GM10248 (cell line): ENCODE measurements at regions not wholly inside any gene's neighbourhood (a gene's known extent, or its start where the extent isn't known, plus 50 kb on each side); places are given as distances from the start of the nearest gene placed in this dataset.

Source experiments
- CTCF ChIA-PET: fragments of 300-600 bp; sonication (Branson Sonifier 250); formaldehyde crosslinking; extraction: SDS; loops from one replicate; lab custom pipeline; 2021; ENCODE audit warnings: antibody characterized with exemption; lab: Yijun Ruan, JAX
- POLR2A ChIA-PET: fragments of 350-650 bp; sonication (Branson Sonifier 250); formaldehyde crosslinking; extraction: SDS; loops from one replicate; lab custom pipeline; 2020; ENCODE audit warnings: antibody characterized with exemption; lab: Yijun Ruan, JAX
- DNase-seq: peaks from one replicate; pipeline ENCODE4 v3.0.0; 2012; ENCODE audit errors: extremely low spot score
- CTCF ChIP-seq: IDR thresholded peaks from 2 replicates; pipeline ENCODE4 v1.5.1; 2012; ENCODE audit warnings: mild to moderate bottlenecking, low read depth; ENCODE audit errors: extremely low read depth, missing control alignments, control extremely low read depth

GRCh38 chr9:87213948-87214347 is 266.6 kb upstream of the GAS1 start:
- DNase-seq: no peak
- no peak for TF ChIP-seq CTCF
- ChIA-PET CTCF (no interaction called here), POLR2A (no interaction called here)

- DNase-seq: no peak
- POLR2A ChIA-PET: no interaction called here
- no peak for TF ChIP-seq CTCF
- CTCF ChIA-PET: no interaction called here
Observed at GRCh38 chr9:87214991-87215390, 267.7 kb upstream of the GAS1 start.

GRCh38 chr9:87216036-87216435 is 268.7 kb upstream of the GAS1 start:
- DNase-seq: no peak
- CTCF ChIA-PET: no interaction called here
- TF ChIP-seq CTCF: no peak
- POLR2A ChIA-PET: no interaction called here

GRCh38 chr9:87216897-87217455 is 269.7 kb upstream of the GAS1 start:
- ChIA-PET CTCF (no interaction called here), POLR2A (no interaction called here)
- no peak for TF ChIP-seq CTCF
- no peak for DNase-seq

GRCh38 chr9:87223392-87224246 is 274.0 kb upstream of the DAPK1 start:
- ChIA-PET POLR2A (no interaction called here), CTCF (interaction anchor here (0.7 kb wide), 1 partner anchor 365 kb away, joined by 3 read pairs; no protein-coding TSS in a partner anchor)
- TF ChIP-seq CTCF: no peak
- no peak for DNase-seq

- ChIA-PET POLR2A (no interaction called here), CTCF (no interaction called here)
- TF ChIP-seq CTCF: no peak
- DNase-seq: no peak
Observed at GRCh38 chr9:87226896-87227295, 270.8 kb upstream of the DAPK1 start.
